Right lobe of liver (tissue), 6 donors: ENCODE measurements at regions not wholly inside any gene's neighbourhood (a gene's known extent, or its start where the extent isn't known, plus 50 kb on each side); places are given as distances from the start of the nearest gene placed in this dataset.

ENCODE experiments used
- ATAC-seq, 4 donors: fragments of 200-7000 bp; cut with Tn5 transposase; one replicate each; pipeline ENCODE4 v1.9.1; 2020; ENCODE audit warnings: mild to moderate bottlenecking in 4 of 4, moderate library complexity in 4 of 4
- DNase-seq, 3 donors: peaks; one replicate each; pipeline ENCODE4 v3.0.0-alpha.2; 2020
- H3K27ac ChIP-seq, 3 donors: fragments of 200-600 bp; one replicate each; pipeline ENCODE4 v1.8.0; 2022
- H3K27me3 ChIP-seq, 2 donors: fragments of 200-600 bp; one replicate each; pipeline ENCODE4 v1.8.0; 2022
- H3K36me3 ChIP-seq, 4 donors: fragments of 200-600 bp; sonication (generic) in 1 of 4; one replicate each; pipeline versions ENCODE4 v1.5.1 to v1.8.0; 2017 to 2022; ENCODE audit warnings: control low read depth in 1 of 4
- H3K4me1 ChIP-seq, 4 donors: fragments of 200-600 bp; sonication (generic) in 1 of 4; one replicate each; pipeline versions ENCODE4 v1.5.1 to v1.8.0; 2017 to 2022; ENCODE audit warnings: control low read depth in 1 of 4
- H3K4me3 ChIP-seq, 3 donors: fragments of 200-600 bp; one replicate each; pipeline ENCODE4 v1.8.0; 2022
- H3K9me3 ChIP-seq, 4 donors: fragments of 200-600 bp; sonication (generic) in 1 of 4; one replicate each; pipeline versions ENCODE4 v1.5.1 to v1.8.0; 2017 to 2022; ENCODE audit warnings: control low read depth in 1 of 4
- POLR2A ChIP-seq: fragments of 450-650 bp; IDR thresholded peaks from one replicate; pipeline ENCODE4 v1.6.1; 2017; ENCODE audit warnings: antibody characterized with exemption, mild to moderate bottlenecking
- WGBS: methylation state at CpG from one replicate; pipeline ENCODE4 v1.1.6; 2018; ENCODE audit warnings: low coverage, low lambda C conversion rate; ENCODE audit not compliant: insufficient coverage; ENCODE audit errors: missing lambda C conversion rate; 5-methylcytosine and 5-hydroxymethylcytosine counted together
- intact Hi-C, 2 donors: fragments of 100-400 bp; cut with DNase I; formaldehyde crosslinking; loops; one replicate each; pipeline versions ENCODE4 v1.11.2 to v1.14.1; 2022
- TF ChIP-seq, protein P1 (sequence below), 4 donors: fragments of 200-600 bp in 3 of 4; fragments of 450-650 bp in 1 of 4; IDR thresholded peaks; one replicate each; pipeline versions ENCODE4 v1.5.1 to v1.8.0; 2016 to 2022; ENCODE audit warnings: antibody characterized with exemption in 4 of 4, mild to moderate bottlenecking in 2 of 4
- donor health status: DM: no; HTN: yes; CAD: no.
- donor health status: DM: no; HTN: no; CAD: no.
- donor health status: DM: no; HTN: no; CAD: no.
- donor health status: DM: no; HTN: yes; CAD: no.
- donor health status: DM: no; HTN: yes; CAD: no.

GRCh38 chrX:39174241-39174771 lies 373.0 kb downstream of the MID1IP1 start:
- no peak overlapping the region for H3K27ac ChIP-seq
- 75% methylated on average over 4 of the region's 5 CpGs for WGBS
- H3K4me3 ChIP-seq: no peak overlapping the region
- TF ChIP-seq, protein P1, sequence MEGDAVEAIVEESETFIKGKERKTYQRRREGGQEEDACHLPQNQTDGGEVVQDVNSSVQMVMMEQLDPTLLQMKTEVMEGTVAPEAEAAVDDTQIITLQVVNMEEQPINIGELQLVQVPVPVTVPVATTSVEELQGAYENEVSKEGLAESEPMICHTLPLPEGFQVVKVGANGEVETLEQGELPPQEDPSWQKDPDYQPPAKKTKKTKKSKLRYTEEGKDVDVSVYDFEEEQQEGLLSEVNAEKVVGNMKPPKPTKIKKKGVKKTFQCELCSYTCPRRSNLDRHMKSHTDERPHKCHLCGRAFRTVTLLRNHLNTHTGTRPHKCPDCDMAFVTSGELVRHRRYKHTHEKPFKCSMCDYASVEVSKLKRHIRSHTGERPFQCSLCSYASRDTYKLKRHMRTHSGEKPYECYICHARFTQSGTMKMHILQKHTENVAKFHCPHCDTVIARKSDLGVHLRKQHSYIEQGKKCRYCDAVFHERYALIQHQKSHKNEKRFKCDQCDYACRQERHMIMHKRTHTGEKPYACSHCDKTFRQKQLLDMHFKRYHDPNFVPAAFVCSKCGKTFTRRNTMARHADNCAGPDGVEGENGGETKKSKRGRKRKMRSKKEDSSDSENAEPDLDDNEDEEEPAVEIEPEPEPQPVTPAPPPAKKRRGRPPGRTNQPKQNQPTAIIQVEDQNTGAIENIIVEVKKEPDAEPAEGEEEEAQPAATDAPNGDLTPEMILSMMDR (IDR thresholded peaks at IDR 0.05): no peak
- no peak for TF ChIP-seq POLR2A
- H3K27me3 ChIP-seq: no peaks in the 10 kb centered on the region
- ATAC-seq: no peak
- DNase-seq: no peak
- no peaks in the 10 kb centered on the region for H3K4me1 ChIP-seq
- H3K9me3 ChIP-seq: no peaks in the 10 kb centered on the region
- intact Hi-C loops: no loop called here
- no peaks in the 10 kb centered on the region for H3K36me3 ChIP-seq

DNA sequence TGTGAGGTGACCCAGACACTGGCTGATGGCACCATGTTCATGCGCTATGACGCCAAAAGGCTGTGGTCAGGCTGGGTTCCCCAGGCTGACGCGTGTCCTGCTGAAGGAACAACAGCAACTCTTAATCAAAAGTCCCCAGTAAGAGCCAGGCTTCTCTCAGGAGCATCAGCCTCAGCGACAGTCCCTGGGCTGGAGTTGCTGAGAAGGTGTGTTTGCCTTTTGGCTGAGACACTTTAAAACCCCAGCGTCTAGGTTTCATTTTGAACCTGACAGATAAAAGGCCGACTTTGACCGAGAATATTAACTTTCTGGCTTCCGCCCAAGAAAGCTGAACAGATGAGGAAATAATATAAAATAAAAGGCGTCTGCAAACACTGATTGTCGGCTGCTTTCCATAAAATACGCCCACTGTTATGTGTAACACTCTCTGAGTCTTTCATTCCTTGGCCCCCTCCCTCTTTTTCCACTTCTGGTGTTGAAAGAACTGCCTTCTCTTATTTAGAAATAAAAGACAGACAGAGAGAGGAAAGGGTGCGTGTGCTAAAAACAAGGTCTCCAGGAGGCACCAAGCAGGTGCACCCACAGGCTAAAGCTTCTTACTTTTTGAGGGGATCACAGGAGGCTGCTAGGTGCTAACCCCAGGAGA lies 373.6 kb downstream of the MID1IP1 start:
- no peak overlapping the region for H3K4me3 ChIP-seq
- no peaks in the 10 kb centered on the region for H3K36me3 ChIP-seq
- DNase-seq: peak in 1 of 3 donors; percentile 45
- intact Hi-C loops: no loop called here
- ATAC-seq: peak; percentile 60 to 85 (median 76)
- no peaks in the 10 kb centered on the region for H3K27me3 ChIP-seq
- no peaks in the 10 kb centered on the region for H3K9me3 ChIP-seq
- TF ChIP-seq, protein P1 (IDR thresholded peaks at IDR 0.05): no peak
- TF ChIP-seq POLR2A: no peak
- H3K27ac ChIP-seq: no peak overlapping the region
- H3K4me1 ChIP-seq: no peaks in the 10 kb centered on the region
- 18% methylated on average over 9 of the region's 13 CpGs for WGBS

DNA sequence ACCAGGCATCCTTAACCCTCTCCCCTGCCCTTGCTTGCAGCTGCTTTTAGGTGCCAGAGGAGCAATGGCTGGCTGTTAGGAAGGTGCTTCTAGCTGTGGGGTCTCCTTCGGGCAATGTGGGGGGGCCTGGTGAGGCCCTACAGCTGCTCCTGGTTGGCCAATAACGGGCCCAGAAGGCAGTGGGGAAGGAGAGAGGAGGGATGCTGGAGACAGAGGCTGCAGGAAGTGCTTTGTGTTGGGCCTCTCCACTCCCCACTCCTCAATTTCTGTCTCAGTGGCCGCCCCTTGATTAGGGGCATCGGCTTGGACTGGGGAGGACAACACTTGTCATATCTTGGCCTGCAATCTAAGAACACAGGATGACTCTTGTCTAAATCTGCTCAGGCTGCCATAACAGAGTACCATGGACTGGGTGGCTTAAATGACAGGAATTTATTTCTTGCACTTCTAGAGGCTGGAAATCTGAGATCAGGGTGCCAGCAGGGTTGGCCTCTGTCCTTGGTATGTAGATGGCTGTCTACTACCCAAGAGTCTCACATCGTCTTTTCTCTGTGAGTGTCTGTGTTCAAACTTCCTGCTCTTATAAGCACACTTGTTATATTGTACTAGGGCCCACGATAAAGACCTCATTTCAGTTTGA lies 374.3 kb downstream of the MID1IP1 start:
- Histone ChIP-seq H3K36me3 (no peaks in the 10 kb centered on the region), H3K9me3 (no peaks in the 10 kb centered on the region), H3K4me3 (no peak overlapping the region), H3K27ac (no peak overlapping the region), H3K4me1 (no peaks in the 10 kb centered on the region), H3K27me3 (no peaks in the 10 kb centered on the region)
- DNase-seq: no peak
- intact Hi-C loops: no loop called here
- TF ChIP-seq, protein P1 (IDR thresholded peaks at IDR 0.05): no peak
- TF ChIP-seq POLR2A: no peak
- WGBS: 31% methylated on average over 3 of the region's 6 CpGs
- peak in 1 of 4 donors; percentile 10 for ATAC-seq

DNA sequence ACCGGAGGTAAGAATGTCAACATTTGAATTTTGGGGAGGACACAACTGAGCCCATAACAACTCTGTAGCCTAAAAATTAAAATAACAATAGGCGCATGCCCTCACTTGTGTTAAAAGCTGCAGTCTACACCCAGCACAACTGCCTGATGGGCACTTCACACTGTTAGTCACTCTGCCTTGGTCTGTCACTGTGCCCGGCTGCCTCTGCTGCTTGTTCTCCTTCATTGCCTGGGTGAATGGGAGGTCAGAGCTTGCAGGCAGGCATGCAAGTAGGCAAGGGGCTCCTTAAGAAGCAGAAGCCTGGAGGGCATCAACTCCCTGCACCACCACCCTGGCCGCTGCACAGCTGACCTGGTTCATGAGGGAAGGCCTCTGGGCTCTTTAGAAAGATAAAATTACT lies 374.8 kb downstream of the MID1IP1 start:
- ATAC-seq (no peak), DNase-seq (no peak)
- Histone ChIP-seq H3K4me3 (no peak overlapping the region), H3K9me3 (no peaks in the 10 kb centered on the region), H3K4me1 (no peaks in the 10 kb centered on the region), H3K27ac (no peak overlapping the region), H3K36me3 (no peaks in the 10 kb centered on the region), H3K27me3 (no peaks in the 10 kb centered on the region)
- 92% methylated on average over 2 of the region's 4 CpGs for WGBS
- intact Hi-C loops: no loop called here
- no peak for TF ChIP-seq POLR2A
- TF ChIP-seq, protein P1 (IDR thresholded peaks at IDR 0.05): no peak
